ENCODE measurements at regions not wholly inside any gene's neighbourhood (a gene's known extent, or its start where the extent isn't known, plus 50 kb on each side); places are given as distances from the start of the nearest gene placed in this dataset.

DNA sequence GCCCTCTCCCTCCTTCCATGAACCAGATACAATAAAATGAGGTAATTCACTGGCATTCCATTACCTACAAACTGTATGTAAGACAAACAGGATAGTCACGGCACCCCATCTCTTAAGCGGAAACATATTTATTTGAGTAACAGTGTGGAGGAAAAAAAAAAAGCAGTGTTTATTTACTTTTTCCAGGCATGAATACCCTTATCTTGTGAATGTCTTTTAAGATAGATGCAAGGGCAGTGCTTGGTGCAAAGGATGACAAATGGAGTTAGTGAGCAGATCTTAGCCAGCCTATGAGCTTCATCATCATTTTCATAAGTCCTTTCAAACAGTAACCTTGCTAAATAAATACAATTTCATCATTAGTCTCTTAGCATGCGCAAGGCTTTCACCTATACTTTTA, 1661.8 kb upstream of the SPRY2 start:
- intact Hi-C loops (cut with DNase I), result no loop called here
- no peaks in the 10 kb centered on the region for H3K27me3 ChIP-seq
- DNase-seq, result no peak
- no peaks in the 10 kb centered on the region for H3K4me1 ChIP-seq (replicated peaks in 1 of 2)
- no peak overlapping the region for H3K27ac ChIP-seq
- WGBS, 4 donors, result 46 to 74% (median 67%) methylated on average over 3 of the region's 3 CpGs
- H3K36me3 ChIP-seq (replicated peaks in 1 of 2), result no peaks in the 10 kb centered on the region
- TF ChIP-seq, protein P1, sequence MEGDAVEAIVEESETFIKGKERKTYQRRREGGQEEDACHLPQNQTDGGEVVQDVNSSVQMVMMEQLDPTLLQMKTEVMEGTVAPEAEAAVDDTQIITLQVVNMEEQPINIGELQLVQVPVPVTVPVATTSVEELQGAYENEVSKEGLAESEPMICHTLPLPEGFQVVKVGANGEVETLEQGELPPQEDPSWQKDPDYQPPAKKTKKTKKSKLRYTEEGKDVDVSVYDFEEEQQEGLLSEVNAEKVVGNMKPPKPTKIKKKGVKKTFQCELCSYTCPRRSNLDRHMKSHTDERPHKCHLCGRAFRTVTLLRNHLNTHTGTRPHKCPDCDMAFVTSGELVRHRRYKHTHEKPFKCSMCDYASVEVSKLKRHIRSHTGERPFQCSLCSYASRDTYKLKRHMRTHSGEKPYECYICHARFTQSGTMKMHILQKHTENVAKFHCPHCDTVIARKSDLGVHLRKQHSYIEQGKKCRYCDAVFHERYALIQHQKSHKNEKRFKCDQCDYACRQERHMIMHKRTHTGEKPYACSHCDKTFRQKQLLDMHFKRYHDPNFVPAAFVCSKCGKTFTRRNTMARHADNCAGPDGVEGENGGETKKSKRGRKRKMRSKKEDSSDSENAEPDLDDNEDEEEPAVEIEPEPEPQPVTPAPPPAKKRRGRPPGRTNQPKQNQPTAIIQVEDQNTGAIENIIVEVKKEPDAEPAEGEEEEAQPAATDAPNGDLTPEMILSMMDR (IDR thresholded peaks at IDR 0.05), result no peak
- TF ChIP-seq POLR2A (IDR thresholded peaks at IDR 0.05), result no peak
- no peaks in the 10 kb centered on the region for H3K9me3 ChIP-seq (replicated peaks in 1 of 3)
- no peak overlapping the region for H3K4me3 ChIP-seq

DNA sequence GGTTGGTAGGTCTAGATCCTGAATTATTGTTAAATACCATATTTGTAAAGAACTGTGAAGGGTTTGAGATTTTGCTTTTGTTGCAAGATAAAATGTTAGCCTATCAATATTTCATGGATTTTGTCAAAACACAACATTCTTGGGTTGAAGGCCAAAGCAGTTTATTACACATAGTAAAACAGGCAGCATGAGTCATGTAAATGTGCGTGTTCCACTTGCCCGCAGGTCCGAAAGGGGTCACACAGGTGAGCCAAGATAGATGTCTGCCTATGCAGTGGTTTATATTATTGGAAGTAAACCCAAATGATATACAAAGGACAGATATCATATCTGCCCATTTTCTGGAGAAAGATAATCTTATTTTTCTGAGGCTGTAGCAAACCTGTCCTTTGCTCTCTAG, 1654.4 kb upstream of the SPRY2 start:
- Histone ChIP-seq H3K36me3 (replicated peaks in 1 of 2) (no peaks in the 10 kb centered on the region), H3K4me1 (replicated peaks in 1 of 2) (no peaks in the 10 kb centered on the region), H3K9me3 (replicated peaks in 1 of 3) (no peaks in the 10 kb centered on the region), H3K4me3 (no peak overlapping the region), H3K27ac (no peak overlapping the region), H3K27me3 (no peaks in the 10 kb centered on the region)
- TF ChIP-seq POLR2A (IDR thresholded peaks at IDR 0.05), result no peak
- TF ChIP-seq, protein P1 (IDR thresholded peaks at IDR 0.05), result no peak
- intact Hi-C loops (cut with DNase I), result no loop called here
- no peak for DNase-seq
- 31 to 55% (median 47%) methylated on average over 3 of the region's 3 CpGs for WGBS, 4 donors

DNA sequence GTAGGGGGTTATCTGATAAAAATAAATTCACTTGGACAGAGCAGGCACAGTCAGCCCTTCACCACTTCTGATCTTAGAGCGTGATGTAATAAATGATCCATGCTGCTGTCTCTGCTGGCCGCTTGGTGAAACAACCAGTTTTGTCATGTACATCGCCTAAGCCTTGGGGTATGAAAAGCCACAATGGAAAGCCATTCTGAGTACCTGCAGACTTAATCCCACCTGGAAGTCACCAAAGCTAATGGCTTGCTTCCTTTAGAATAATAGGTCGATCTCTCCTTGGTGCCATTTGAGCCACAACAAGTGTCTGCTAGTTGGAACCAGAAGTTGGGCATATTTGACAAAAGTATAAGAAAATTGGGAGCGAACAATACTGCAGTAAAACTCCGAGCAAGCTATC, 1649.7 kb upstream of the SPRY2 start:
- DNase-seq, result no peak
- Histone ChIP-seq H3K4me3 (no peak overlapping the region), H3K9me3 (replicated peaks in 1 of 3) (no peaks in the 10 kb centered on the region), H3K27ac (no peak overlapping the region), H3K36me3 (replicated peaks in 1 of 2) (no peaks in the 10 kb centered on the region), H3K4me1 (replicated peaks in 1 of 2) (no peaks in the 10 kb centered on the region), H3K27me3 (no peaks in the 10 kb centered on the region)
- no peak for TF ChIP-seq POLR2A (IDR thresholded peaks at IDR 0.05)
- TF ChIP-seq, protein P1 (IDR thresholded peaks at IDR 0.05), result no peak
- WGBS, 4 donors, result 85 to 94% (median 87%) methylated on average over 6 of the region's 6 CpGs
- intact Hi-C loops (cut with DNase I), result no loop called here

DNA sequence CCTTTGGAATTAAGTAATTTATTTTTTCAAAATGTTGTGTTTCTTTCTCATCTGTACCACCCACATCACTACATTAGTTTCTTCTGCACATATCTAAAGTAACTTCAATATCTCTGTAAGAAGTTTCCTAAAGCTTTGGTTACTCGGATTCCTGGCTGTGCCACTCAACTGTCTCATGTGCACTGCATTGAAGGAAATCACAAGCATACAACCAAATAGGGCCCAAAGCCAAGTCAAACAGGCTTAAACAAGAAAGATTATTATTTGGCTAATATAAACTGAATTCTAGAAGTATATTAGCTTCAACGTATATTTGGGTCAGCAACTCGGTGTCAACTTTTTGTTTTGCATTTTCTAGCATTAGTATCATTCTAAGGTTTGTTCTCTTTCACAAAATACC, 1647.6 kb upstream of the SPRY2 start:
- 60 to 75% (median 65%) methylated on average over 3 of the region's 3 CpGs for WGBS, 4 donors
- H3K4me1 ChIP-seq (replicated peaks in 1 of 2), result no peaks in the 10 kb centered on the region
- H3K27ac ChIP-seq, result no peak overlapping the region
- intact Hi-C loops (cut with DNase I), result no loop called here
- DNase-seq, result no peak
- H3K4me3 ChIP-seq, result no peak overlapping the region
- no peak for TF ChIP-seq POLR2A (IDR thresholded peaks at IDR 0.05)
- TF ChIP-seq, protein P1 (IDR thresholded peaks at IDR 0.05), result no peak
- no peaks in the 10 kb centered on the region for H3K36me3 ChIP-seq (replicated peaks in 1 of 2)
- no peaks in the 10 kb centered on the region for H3K9me3 ChIP-seq (replicated peaks in 1 of 3)
- no peaks in the 10 kb centered on the region for H3K27me3 ChIP-seq
